H1 (cell line): ENCODE measurements at regions not wholly inside any gene's neighbourhood (a gene's known extent, or its start where the extent isn't known, plus 50 kb on each side); places are given as distances from the start of the nearest gene placed in this dataset.

Experiments
- CTCF ChIA-PET: fragments of 300-600 bp; sonication (Branson Sonifier 250); formaldehyde crosslinking; loops from one replicate; lab custom pipeline; 2021; ENCODE audit not compliant: partially characterized antibody; lab: Charles Lee
- POLR2A ChIA-PET: fragments of 300-600 bp; sonication (Branson Sonifier 250); formaldehyde crosslinking; loops from one replicate; lab custom pipeline; 2021; ENCODE audit warnings: inconsistent platforms; ENCODE audit not compliant: partially characterized antibody; lab: Charles Lee
- DNase-seq, 2 experiments: peaks; one replicate each; pipeline versions ENCODE4 v3.0.0 to v3.0.0-alpha.2; 2010 to 2022; ENCODE audit warnings: low spot score in 2 of 2, low read depth in 1 of 2, mixed read lengths in 1 of 2
- FAIRE-seq: peaks from 2 replicates; lab custom pipeline; 2011; peaks lifted over from hg19 to GRCh38; lab: Jason Lieb, UNC
- H2AFZ ChIP-seq: 2 replicates; pipeline ENCODE4 v1.8.1; 2012; ENCODE audit warnings: low read length, inconsistent platforms
- H2AK5ac ChIP-seq: 2 replicates; pipeline ENCODE4 v1.6.1; 2013; ENCODE audit warnings: low read depth, low read length
- H2BK120ac ChIP-seq: replicated peaks from 2 replicates; pipeline ENCODE3; 2013; ENCODE audit warnings: low read depth, low read length, inconsistent platforms
- H2BK12ac ChIP-seq: 2 replicates; pipeline ENCODE4 v1.6.1; 2013; ENCODE audit warnings: low read depth, low read length
- H2BK15ac ChIP-seq: 2 replicates; pipeline ENCODE4 v1.6.1; 2013; ENCODE audit warnings: low read length
- H2BK20ac ChIP-seq: 2 replicates; pipeline ENCODE4 v1.6.1; 2013; ENCODE audit warnings: low read length
- H2BK5ac ChIP-seq: 2 replicates; pipeline ENCODE4 v1.6.1; 2013; ENCODE audit warnings: low read depth, low read length
- H3K14ac ChIP-seq: 2 replicates; pipeline ENCODE4 v1.6.1; 2013; ENCODE audit warnings: inconsistent platforms; ENCODE audit not compliant: insufficient read length
- H3K18ac ChIP-seq: 2 replicates; pipeline ENCODE4 v1.6.1; 2013; ENCODE audit warnings: low read length; ENCODE audit errors: extremely low read depth
- H3K23ac ChIP-seq: 2 replicates; pipeline ENCODE4 v1.6.1; 2013; ENCODE audit warnings: inconsistent platforms; ENCODE audit not compliant: insufficient read length
- H3K23me2 ChIP-seq: 2 replicates; pipeline ENCODE4 v1.6.1; 2013; ENCODE audit warnings: low read depth, low read length
- H3K27ac ChIP-seq: 2 replicates; pipeline ENCODE4 v1.6.1; 2011; ENCODE audit warnings: low read depth, low read length, inconsistent platforms
- H3K27me3 ChIP-seq, 4 experiments: replicated peaks in 1 of 4; 1 replicate in 1 of 4; 2 replicates in 3 of 4; pipeline versions ENCODE4 v1.6.1 to v1.8.1; 2011 to 2013; ENCODE audit warnings: low read length in 3 of 4, mild to moderate bottlenecking in 3 of 4, inconsistent platforms in 2 of 4, mixed read lengths in 2 of 4, moderate library complexity in 1 of 4; ENCODE audit not compliant: control insufficient read depth in 3 of 4, insufficient read depth in 3 of 4; ENCODE audit errors: extremely low read depth in 1 of 4
- H3K36me3 ChIP-seq, 4 experiments: 2 replicates each; pipeline versions ENCODE4 v1.6.1 to v1.8.1; 2011 to 2013; ENCODE audit warnings: mild to moderate bottlenecking in 4 of 4, low read length in 3 of 4, moderate library complexity in 2 of 4, control low read depth in 1 of 4, inconsistent platforms in 1 of 4; ENCODE audit not compliant: insufficient read depth in 4 of 4, control insufficient read depth in 2 of 4
- H3K4ac ChIP-seq: replicated peaks from 2 replicates; pipeline ENCODE3; 2013; ENCODE audit warnings: low read length, low read depth, mixed read lengths, inconsistent platforms; ENCODE audit not compliant: insufficient read length
- H3K4me1 ChIP-seq, 4 experiments: replicated peaks in 1 of 4; 1 replicate in 1 of 4; 2 replicates in 3 of 4; pipeline versions ENCODE4 v1.6.1 to v1.8.1; 2011 to 2013; ENCODE audit warnings: low read length in 3 of 4, inconsistent platforms in 2 of 4, mixed read lengths in 1 of 4; ENCODE audit not compliant: insufficient read depth in 4 of 4, control insufficient read depth in 3 of 4
- H3K4me2 ChIP-seq, 2 experiments: 2 replicates each; pipeline versions ENCODE4 v1.6.1 to v1.8.1; 2011 to 2013; ENCODE audit warnings: low read depth in 2 of 2, low read length in 2 of 2, control low read depth in 1 of 2, inconsistent platforms in 1 of 2, mild to moderate bottlenecking in 1 of 2; ENCODE audit not compliant: insufficient read depth in 1 of 2
- H3K4me3 ChIP-seq, 4 experiments: fragments of 200-600, 300-600 bp in 1 of 4; sonication (generic), shearing (Covaris generic), sonication (Bioruptor Twin) in 1 of 4; 2 replicates each; pipeline versions ENCODE4 v1.5.1 to v1.8.1; 2011 to 2016; ENCODE audit warnings: low read length in 4 of 4, low read depth in 3 of 4, control low read depth in 2 of 4, inconsistent platforms in 2 of 4, mild to moderate bottlenecking in 2 of 4, mixed read lengths in 1 of 4, moderate library complexity in 1 of 4; ENCODE audit not compliant: insufficient read depth in 2 of 4; ENCODE audit errors: extremely low read depth in 1 of 4
- H3K56ac ChIP-seq: replicated peaks from 2 replicates; pipeline ENCODE3; 2013; ENCODE audit warnings: low read depth, mild to moderate bottlenecking, mixed read lengths, low read length, inconsistent platforms; ENCODE audit not compliant: insufficient read length
- H3K79me1 ChIP-seq: 2 replicates; pipeline ENCODE4 v1.6.1; 2013; ENCODE audit warnings: low read depth, low read length, control low read depth
- H3K79me2 ChIP-seq, 2 experiments: 2 replicates each; pipeline versions ENCODE4 v1.6.1 to v1.8.1; 2012 to 2013; ENCODE audit warnings: low read length in 2 of 2, mild to moderate bottlenecking in 2 of 2, inconsistent platforms in 1 of 2; ENCODE audit not compliant: insufficient read depth in 2 of 2, control insufficient read depth in 1 of 2
- H3K9ac ChIP-seq, 4 experiments: replicated peaks in 1 of 4; 1 replicate in 1 of 4; 2 replicates in 3 of 4; pipeline versions ENCODE4 v1.6.1 to v1.8.1; 2011 to 2013; ENCODE audit warnings: low read depth in 3 of 4, low read length in 3 of 4, control low read depth in 2 of 4, mild to moderate bottlenecking in 2 of 4, moderate library complexity in 2 of 4, inconsistent platforms in 1 of 4; ENCODE audit errors: extremely low read depth in 1 of 4
- H3K9me3 ChIP-seq, 2 experiments: 2 replicates each; pipeline versions ENCODE4 v1.6.1 to v1.8.1; 2012 to 2013; ENCODE audit warnings: mild to moderate bottlenecking in 2 of 2, moderate library complexity in 2 of 2, control low read depth in 1 of 2, inconsistent platforms in 1 of 2, low read depth in 1 of 2, low read length in 1 of 2, mixed read lengths in 1 of 2; ENCODE audit not compliant: insufficient read depth in 2 of 2
- H4K20me1 ChIP-seq, 2 experiments: replicated peaks in 1 of 2; 2 replicates each; pipeline versions ENCODE3 to v1.8.1; 2011 to 2013; ENCODE audit warnings: inconsistent platforms in 2 of 2, low read length in 2 of 2, mild to moderate bottlenecking in 1 of 2; ENCODE audit not compliant: insufficient read depth in 2 of 2, control insufficient read depth in 1 of 2
- H4K5ac ChIP-seq: 2 replicates; pipeline ENCODE4 v1.6.1; 2013; ENCODE audit warnings: low read length, low read depth, mixed read lengths, inconsistent platforms; ENCODE audit not compliant: insufficient read length
- H4K8ac ChIP-seq: 2 replicates; pipeline ENCODE4 v1.8.0; 2013; ENCODE audit warnings: mild to moderate bottlenecking, moderate library complexity, low read length, inconsistent platforms; ENCODE audit not compliant: insufficient read depth; ENCODE audit errors: extremely low read depth
- H4K91ac ChIP-seq: replicated peaks from 2 replicates; pipeline ENCODE3; 2013; ENCODE audit warnings: low read length, mixed read lengths, inconsistent platforms; ENCODE audit not compliant: insufficient read length
- CHD1 ChIP-seq: IDR thresholded peaks from 2 replicates; pipeline ENCODE4 v1.6.1; 2012; ENCODE audit warnings: low read depth, low read length, improper control_type of control experiment
- RNF2 ChIP-seq: fragments of 200-900, 300-1000 bp; sonication (generic); IDR thresholded peaks from 2 replicates; pipeline ENCODE4 v1.7.1; 2016; ENCODE audit warnings: borderline replicate concordance, low read depth, mild to moderate bottlenecking, antibody characterized with exemption, low read length; ENCODE audit not compliant: poor library complexity, severe bottlenecking; ENCODE audit errors: missing control alignments
- RXRA ChIP-seq: IDR thresholded peaks from 2 replicates; pipeline ENCODE4 v1.6.1; 2011; ENCODE audit warnings: low read depth, mild to moderate bottlenecking, low read length, moderate library complexity; ENCODE audit not compliant: insufficient read depth
- TBP ChIP-seq: IDR thresholded peaks from 2 replicates; pipeline ENCODE4 v1.6.1; 2011; ENCODE audit warnings: low read depth, low read length, improper control_type of control experiment
- ZNF274 ChIP-seq: IDR thresholded peaks from 2 replicates; pipeline ENCODE4 v1.7.0; 2012; ENCODE audit warnings: low read length, borderline replicate concordance; ENCODE audit errors: extremely low read depth
- WGBS, 2 experiments: shearing (Covaris generic) in 1 of 2; methylation state at CpG; one replicate each; pipeline versions ENCODE4 v1.1.6 to v1.1.7; 2013 to 2015; ENCODE audit warnings: low lambda C conversion rate in 2 of 2, mixed read lengths in 2 of 2, inconsistent platforms in 1 of 2, low coverage in 1 of 2, missing lambda C conversion rate in 1 of 2; ENCODE audit not compliant: insufficient replicate concordance in 2 of 2, insufficient coverage in 1 of 2, insufficient read length in 1 of 2; ENCODE audit errors: extremely low coverage in 1 of 2, missing lambda C conversion rate in 1 of 2; 5-methylcytosine and 5-hydroxymethylcytosine counted together

GRCh38 chr10:57169597-57169996 lies 808.5 kb upstream of the ZWINT start:
- WGBS, 2 experiments = 5% methylated on average over 1 of the region's 1 CpG; no CpG with 5 or more reads in 1 of the 2 experiments
- CTCF ChIA-PET = no interaction called here

More at GRCh38 chr10:57169597-57169996, 808.5 kb upstream of the ZWINT start:
- H4K5ac ChIP-seq = no peak overlapping the region
- H3K4me1 ChIP-seq = peaks cover 0 to 4% (median 0%) of the 10 kb centered on the region in 4 experiments; a peak in 2 of 7 replicates
- no peak overlapping the region for H4K8ac ChIP-seq
- no peaks in the 10 kb centered on the region for H3K79me1 ChIP-seq
- no peak for FAIRE-seq
- H2AFZ ChIP-seq = no peak overlapping the region
- peaks cover 0 to 3% of the 10 kb centered on the region in 2 experiments; a peak in 1 of 4 replicates for H3K79me2 ChIP-seq
- POLR2A ChIA-PET = no interaction called here
- H3K36me3 ChIP-seq = no peaks in the 10 kb centered on the region
- no peak overlapping the region for H2BK20ac ChIP-seq
- no peak for DNase-seq
- H3K4ac ChIP-seq = no peak overlapping the region
- H3K18ac ChIP-seq = no peak overlapping the region
- no peaks in the 10 kb centered on the region for H3K23me2 ChIP-seq
- no peak overlapping the region for H3K4me2 ChIP-seq
- H3K56ac ChIP-seq = no peak overlapping the region
- TF ChIP-seq ZNF274 (no peak), RXRA (no peak), CHD1 (no peak), TBP (no peak), RNF2 (no peak)
- no peak overlapping the region for H3K27ac ChIP-seq
- H3K9me3 ChIP-seq = no peaks in the 10 kb centered on the region
- no peak overlapping the region for H2AK5ac ChIP-seq
- no peak overlapping the region for H2BK15ac ChIP-seq
- no peaks in the 10 kb centered on the region for H3K27me3 ChIP-seq
- no peak overlapping the region for H3K9ac ChIP-seq
- no peak overlapping the region for H3K4me3 ChIP-seq
- no peak overlapping the region for H2BK5ac ChIP-seq
- no peak overlapping the region for H2BK120ac ChIP-seq
- no peaks in the 10 kb centered on the region for H4K20me1 ChIP-seq
- no peak overlapping the region for H3K14ac ChIP-seq
- H2BK12ac ChIP-seq = no peak overlapping the region
- no peak overlapping the region for H3K23ac ChIP-seq
- no peak overlapping the region for H4K91ac ChIP-seq
